CD1c-positive myeloid dendritic cell (primary cell): ENCODE measurements at regions not wholly inside any gene's neighbourhood (a gene's known extent, or its start where the extent isn't known, plus 50 kb on each side); places are given as distances from the start of the nearest gene placed in this dataset.

Experiments used
- DNase-seq: peaks from one replicate; pipeline ENCODE4 v3.0.0-alpha.2; 2016; ENCODE audit errors: extremely low spot score

- no peak for DNase-seq
Measured at GRCh38 chr12:69095765-69096477, 143.4 kb upstream of the CPSF6 start.

- DNase-seq: no peak
Measured at GRCh38 chr12:69096669-69097335, 142.6 kb upstream of the CPSF6 start.

- DNase-seq: no peak
Measured at GRCh38 chr12:69097619-69098368, 141.6 kb upstream of the CPSF6 start.

DNA sequence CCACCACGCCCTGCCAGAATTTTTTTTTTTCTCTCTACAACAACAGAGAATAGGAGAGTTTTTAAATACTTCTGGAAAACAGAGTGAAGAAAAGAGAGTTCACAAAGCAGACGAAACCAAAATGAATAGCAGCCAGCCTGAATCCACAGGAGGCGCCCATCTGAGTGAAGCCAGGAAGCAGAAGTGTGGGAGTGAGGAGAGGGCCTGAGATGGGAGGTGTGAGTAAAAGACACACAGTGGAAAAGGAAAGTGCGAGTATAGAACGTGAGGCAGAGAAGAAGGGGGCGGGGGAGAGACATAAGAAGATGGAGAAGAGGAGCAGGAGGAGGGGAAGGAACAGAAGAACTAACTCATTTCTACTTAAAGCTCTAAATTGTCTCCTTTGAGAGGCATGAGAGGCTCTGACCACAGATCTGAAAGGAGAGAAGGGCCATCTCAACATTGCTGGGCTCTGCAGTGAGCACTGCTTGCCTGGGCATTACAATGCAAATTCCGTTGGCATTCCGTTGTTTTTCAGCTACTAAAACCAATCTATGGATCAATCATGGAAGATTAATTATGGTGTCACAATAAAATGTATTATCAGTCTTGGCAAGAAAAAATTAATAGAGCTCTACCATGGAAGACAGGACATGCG, 140.1 kb upstream of the CPSF6 start:
- DNase-seq: no peak

DNA sequence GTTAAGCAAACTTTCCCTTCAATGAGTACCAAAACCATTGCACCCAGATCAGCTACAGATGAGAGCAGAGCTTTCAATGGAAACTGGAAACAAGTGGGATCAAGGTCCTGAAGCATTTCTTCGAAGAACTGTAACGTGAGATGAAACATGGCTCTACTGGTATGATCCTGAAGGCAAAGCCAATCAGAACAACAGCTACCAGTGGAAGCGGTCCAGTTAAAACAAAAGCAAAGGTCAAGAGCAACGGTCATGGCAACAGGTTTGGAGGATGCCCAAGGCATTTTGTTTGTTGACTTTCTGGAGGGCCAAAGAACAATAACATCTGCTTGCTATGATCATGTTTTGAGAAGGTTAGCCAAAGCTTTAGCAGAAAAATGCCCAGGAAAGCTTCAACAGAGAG, 137.9 kb upstream of the CPSF6 start:
- no peak for DNase-seq

DNA sequence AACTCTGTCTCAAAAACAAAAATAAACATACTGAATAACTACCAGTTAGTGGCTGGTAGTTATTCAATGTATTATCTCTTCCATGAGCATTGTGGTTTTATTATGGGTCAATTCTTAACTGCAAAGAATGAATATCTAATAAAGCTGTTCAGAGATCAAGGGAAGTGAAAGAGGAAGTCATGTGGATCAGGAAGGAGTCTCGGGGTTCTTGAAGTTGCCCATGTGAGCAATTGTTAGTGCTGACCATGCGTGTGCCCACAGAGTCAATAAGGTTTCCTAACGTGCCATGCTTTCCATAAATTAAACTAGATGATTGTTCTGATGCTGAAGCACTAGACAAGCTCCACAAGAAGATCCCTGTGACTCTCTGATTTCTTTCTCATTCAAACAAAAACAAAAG, 136.5 kb upstream of the CPSF6 start:
- DNase-seq: peak; percentile 80

DNA sequence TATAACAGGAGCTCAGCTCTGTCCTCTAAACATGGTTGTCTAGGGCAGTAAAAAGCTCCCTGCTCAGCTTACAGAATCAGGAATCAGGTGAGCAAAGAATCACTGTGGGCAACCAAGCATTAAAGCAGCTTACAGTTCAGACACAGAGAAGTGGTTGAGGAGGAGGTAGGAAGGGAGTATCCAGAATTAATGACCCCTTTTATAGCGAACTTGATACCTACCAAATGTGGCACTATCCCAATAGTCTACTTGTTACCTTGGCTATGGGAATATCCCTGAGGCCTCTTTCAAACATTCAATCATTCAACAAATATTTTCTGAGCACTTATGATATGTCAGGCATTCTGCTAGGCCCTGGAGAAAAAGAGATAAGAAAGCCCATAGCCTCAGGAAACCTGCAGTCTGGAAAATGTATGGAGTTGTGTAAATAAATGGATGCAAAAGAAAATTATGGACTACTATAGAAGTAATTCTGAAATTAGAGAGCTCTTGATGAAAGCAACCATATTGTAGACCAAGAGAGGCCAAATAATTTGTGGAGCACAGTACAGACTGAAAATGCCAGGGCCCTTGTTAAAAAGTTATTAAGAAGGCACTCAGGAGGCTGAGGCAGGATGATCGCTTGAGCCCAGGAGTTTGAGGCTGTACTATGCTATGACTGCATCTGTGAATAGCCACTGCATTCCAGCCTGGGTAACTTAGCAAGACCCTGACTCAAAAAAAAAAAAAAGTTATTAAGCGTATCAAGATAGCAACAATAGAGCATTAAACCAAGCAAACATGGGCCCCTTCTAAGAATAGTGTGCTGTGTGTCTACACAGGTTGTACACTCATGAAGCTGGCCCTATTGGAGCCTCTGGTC, 134.0 kb upstream of the CPSF6 start:
- no peak for DNase-seq

DNA sequence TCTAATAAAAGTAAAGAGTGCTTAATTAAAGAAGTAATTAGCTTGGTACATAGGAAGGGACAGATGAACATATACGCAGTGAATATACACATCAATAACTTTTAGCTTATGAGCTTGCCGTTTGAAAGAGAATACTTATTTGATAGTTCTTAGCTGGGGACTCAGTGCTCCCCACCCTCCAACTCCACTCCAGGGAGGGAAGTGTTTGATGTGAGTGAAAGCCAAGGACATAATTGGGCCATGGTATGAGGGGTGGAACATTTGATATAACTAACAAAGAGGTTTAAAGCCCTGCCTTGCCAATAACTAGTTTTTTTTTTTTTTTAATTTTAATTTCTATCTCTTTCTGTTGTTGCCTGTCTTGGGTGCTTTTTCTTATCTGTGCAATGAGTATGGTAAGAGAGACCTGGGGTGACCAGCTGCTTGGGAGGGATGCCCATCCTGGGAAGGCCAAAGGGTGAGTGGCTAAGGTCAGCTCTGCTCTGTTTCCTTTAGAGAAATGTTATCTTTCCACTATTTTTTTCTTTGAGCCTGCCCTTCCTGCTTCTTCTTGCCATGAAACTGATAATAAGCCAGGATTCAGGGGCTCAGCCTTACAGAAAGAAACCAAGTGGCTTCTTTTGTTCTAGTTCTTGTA, 132.8 kb upstream of the CPSF6 start:
- no peak for DNase-seq

DNA sequence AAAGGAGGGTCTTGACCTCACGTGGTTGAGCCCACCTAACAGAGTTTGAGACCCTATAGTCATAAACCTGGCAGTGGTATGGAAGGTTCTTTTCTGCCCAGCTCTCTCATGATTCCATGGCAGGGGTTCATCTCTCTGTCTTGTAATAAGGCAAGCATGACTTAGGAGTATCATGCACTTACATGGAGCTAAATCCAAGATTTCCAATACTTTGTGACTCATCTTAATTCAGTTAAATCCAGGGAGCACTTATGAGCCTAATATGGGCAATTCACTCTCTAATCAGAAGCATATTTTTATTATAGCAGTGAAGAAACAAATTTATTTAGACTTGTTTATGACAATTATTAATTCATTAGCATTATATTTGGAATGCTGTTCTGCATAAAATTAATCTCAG, 131.8 kb upstream of the CPSF6 start:
- no peak for DNase-seq

DNA sequence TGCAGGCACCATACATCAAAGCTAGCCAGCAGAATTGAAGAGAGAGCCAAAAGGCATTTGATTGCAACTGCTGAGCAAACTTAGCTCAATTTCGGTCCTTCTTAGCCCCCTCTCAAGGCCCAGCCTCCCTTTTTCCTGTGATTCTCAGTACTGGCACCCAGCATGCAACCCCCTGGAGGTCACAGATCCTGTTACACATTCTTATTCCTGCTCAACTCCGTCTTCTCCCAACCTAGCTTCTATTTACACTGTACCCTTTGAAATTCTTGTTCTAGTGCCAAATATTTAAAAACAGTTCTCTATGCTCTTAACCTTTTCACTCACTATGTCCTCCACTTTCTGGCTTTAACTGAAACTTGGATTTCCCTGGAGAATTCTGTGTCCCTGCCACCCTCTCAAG, 131.3 kb upstream of the CPSF6 start:
- DNase-seq: no peak

DNA sequence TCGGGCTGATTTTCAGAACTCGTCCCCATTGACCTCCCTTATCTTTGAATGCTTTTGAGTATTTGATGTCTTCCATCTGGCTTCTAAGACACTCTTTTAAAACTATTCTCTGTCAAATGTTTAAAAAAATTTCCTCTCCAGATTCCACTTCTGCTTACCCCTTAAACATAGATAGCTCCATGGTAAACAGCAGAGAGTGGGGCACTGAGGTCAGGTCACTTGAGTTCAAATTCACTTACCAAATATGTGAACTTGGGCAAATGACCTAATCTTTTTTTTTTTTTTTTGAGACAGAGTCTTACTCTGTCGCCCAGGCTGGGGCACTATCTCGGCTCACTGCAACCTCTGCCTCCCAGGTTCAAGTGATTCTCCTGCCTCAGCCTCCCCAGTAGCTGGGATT, 126.8 kb upstream of the CPSF6 start:
- no peak for DNase-seq

- no peak for DNase-seq
Measured at GRCh38 chr12:69115099-69115498, 124.3 kb upstream of the CPSF6 start.

GRCh38 chr12:69115951-69116350, 123.4 kb upstream of the CPSF6 start:
- DNase-seq: no peak

DNA sequence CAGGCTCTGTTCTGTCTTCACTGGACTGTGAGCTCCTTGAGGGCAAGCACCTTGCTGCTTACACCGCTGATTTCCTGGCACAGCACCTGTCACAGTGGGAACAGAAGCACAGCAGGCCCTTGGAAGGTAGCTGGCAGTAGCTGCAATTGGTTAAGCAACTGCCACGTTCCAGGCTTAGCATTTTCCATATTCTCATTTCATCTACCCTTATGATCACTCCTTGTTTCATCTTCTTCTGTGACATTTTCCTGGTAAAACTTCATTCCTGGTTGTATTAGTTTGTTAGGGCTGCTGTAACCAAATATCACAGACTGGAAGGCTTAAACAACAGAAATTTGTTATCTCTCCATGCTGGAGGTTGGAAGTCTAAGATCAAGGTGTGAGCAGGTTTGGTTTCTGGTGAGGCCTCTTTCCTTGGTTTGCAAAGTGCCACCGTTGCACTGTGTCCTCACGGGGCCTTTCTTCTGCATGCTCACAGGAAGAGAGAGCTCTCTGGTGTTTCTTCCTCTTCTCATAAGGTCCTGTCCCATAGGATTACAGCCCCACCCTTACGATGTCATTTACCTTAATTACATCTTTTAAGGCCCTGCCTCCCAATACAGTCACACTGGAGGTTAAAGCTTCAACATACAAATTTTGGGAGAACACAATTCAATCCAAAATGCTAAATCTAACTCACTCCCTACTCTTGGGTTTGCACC, 121.7 kb upstream of the CPSF6 start:
- DNase-seq: no peak

GRCh38 chr12:69118516-69118915, 120.9 kb upstream of the CPSF6 start:
- DNase-seq: no peak

DNA sequence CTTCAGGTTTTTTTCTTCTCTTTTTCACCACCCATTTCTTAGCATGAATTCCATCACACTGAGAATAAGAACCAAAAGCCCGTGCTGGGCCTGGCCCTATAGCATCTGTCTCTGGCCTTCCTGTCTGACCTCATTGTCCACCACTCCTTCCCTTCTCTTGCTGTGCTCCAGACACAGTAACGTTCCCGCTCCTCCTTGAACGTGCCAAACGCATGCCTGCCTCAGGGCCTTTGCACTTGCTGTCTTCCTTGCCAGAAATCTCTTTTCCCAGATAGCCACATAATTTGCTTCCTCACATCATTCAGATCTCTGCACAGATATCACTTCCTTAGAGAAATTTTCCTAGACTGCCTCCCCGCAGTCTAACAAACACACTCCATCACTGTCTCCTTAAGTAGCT, 119.6 kb upstream of the CPSF6 start:
- DNase-seq: no peak

DNA sequence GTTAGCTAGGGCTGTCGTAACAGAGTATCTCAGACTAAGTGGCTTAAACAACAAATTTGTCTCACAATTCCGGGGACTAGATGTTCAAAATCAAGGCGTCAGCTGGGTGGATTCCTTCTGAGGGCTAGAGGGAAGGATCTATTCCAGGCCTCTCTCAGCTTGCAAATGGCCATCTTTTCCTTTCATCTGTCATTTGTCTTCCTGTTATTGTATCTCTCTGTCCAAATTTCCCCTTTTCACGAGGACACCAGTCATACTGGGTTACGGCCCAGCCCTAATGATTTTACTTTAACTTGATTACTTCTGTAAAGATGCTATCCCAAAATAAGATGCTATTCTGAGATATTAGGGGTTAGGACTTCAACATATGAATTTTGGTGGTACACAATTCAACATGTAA, 119.0 kb upstream of the CPSF6 start:
- DNase-seq: no peak

DNA sequence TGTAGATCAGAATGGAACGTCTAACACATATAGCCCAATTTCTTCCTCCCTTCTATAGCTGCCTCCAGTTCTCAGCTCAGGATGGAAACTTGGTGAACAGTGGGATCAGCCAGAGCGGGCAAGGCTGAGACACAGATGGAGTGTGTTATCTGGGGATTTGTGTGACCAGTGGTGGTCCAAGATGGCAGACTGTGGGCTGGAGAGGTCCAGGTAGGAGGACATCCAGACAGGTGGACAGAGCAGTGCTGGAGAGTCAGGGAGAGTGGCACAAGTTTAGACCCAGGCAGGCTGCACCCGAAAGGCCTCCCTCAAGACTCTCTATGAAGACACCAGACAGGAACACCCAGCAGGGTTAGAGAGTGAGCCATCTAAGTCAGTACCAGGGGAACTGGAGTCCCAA, 116.1 kb upstream of the CPSF6 start:
- no peak for DNase-seq

GRCh38 chr12:69123919-69124638, 115.3 kb upstream of the CPSF6 start:
- no peak for DNase-seq

- no peak for DNase-seq
Measured at GRCh38 chr12:69129017-69129416, 110.4 kb upstream of the CPSF6 start.
